Amygdala (tissue), 56 donors: ENCODE measurements at regions not wholly inside any gene's neighbourhood (a gene's known extent, or its start where the extent isn't known, plus 50 kb on each side); places are given as distances from the start of the nearest gene placed in this dataset.

Experiments used
- DNase-seq, 56 donors: peaks; one replicate each; lab custom pipeline; 2025; lab: John Stamatoyannopoulos, UW

DNA sequence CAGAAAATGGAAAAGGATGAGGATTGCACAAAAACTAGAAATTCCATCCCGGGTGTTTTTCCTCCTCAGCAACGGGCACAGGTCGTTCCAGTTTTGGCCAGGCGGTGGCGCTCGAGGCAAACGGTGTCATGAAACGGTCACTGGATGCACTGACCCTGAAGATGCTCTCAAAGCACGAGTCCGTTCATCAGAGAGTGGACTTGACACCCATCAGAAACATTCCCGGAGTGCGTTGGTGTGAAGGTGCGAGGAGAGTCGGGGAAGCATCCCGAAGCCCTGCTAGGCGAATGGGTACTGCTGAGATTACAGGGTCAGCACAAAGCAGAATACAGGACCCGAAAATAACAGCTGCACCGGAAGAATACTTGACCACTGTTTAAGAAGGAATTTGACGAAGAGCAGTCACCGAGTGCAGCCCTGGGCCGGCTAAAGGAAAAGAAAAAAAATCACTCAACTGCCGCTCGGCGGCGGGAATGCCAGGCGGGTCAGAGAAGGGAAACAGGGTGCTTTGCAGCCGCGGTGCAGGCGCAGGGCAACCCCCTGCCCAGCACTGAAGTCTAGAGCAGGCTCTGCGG lies 71.7 kb upstream of the ETS2 start:
- DNase-seq = peak in 52 of 56 donors; percentile 7 to 90 (median 56)

DNA sequence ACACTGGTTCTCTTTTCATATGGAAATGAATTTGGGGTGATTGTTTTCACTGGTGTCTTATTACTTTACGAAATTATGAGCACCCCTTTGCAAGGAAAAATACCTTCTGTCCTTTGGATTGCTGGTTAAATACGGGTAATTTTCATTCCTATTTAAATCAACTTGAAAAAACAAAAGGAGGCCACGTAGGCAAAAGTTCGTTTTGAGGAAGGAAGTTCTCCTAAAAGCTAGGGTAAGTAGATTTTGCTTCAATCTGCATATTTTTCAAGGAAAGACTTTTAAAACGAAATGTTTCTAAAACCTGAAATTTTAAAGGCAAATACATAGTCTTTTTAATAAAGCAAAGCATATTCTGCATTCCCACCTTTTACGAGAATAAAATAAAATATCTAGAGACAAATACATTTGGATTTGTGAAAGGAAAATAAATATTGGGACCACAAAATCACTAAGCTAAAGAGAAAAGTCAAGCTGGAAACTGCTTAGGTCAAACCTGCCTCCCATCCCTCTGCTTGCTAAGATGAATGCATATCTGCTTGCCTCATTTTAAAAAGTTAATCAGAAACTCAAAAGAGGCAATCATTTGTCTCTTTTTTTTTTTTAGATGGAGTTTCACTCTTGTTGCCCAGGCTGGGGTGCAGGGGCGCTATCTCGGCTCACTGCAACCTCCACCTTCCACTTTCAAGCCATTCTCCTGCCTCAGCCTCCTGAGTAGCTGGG lies 70.9 kb upstream of the ETS2 start:
- DNase-seq = no peak

- no peak for DNase-seq
These were observed 70.0 kb upstream of the ETS2 start for GRCh38 chr21:38735626-38736206.

- no peak for DNase-seq
These were observed 65.6 kb upstream of the ETS2 start for GRCh38 chr21:38740090-38740489.

- DNase-seq = no peak
These were observed 64.4 kb upstream of the ETS2 start for GRCh38 chr21:38741092-38741949.

GRCh38 chr21:38741950-38742256 lies 63.8 kb upstream of the ETS2 start:
- DNase-seq = no peak

GRCh38 chr21:38742580-38743260 lies 63.0 kb upstream of the ETS2 start:
- DNase-seq = no peak

DNA sequence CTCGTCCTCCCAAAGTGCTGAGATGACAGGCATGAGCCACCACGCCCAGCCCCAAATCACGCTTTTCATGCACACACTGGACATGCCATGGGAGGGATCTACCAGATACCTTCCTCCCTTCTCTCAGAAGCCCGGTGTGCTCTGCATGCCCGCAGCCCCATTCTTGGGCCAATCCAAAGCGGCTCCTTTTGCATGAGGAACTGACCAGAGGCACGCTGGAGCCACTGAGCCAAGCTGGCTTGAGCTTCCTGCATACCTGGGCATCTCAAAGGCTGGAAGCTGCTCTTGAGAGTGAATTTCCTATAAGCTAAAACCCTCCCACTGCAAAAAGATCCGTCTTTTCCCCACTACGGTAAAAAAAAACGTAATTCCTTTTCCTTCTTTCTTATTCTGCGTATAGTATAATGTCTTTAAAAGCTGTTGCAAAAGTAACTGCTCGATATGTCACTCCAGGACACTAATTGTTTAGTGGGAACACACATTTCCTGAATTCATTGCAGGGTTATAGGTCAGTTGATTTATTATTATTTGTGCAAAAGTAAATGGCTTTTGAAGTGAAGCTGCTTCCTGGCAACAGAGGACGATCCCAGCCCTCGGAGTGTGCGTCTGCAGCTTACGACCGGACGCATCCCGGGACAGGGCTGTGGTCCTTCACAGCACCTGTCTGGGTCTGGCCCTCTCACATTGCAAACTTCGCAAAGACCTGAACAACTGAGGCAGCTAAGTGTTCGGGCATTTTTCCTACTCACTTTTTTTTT lies 61.8 kb upstream of the ETS2 start:
- DNase-seq = no peak

GRCh38 chr21:38744861-38745260 lies 60.9 kb upstream of the ETS2 start:
- no peak for DNase-seq

DNA sequence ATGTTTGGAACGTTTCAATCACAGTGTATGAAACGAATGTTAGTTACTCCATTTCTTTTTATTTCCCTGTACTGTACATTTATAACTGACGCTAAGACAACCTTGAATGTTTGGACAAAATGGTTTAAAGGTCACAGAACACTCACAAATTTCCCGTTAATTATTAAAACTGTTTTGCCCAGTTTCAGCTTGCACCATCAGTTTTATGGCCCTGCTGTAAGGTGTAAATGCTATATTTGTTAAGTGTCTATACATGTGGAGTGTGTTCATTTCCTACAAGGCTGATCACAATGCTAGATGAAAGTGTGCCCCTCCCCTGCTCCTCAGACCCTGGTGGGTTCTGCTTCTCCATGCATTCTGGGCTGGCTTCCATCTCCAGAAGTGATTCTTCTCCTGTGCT lies 57.9 kb upstream of the ETS2 start:
- DNase-seq = no peak

- DNase-seq = peak in 8 of 56 donors; percentile 4 to 39 (median 10)
These were observed 54.2 kb upstream of the ETS2 start for GRCh38 chr21:38751379-38752050.

DNA sequence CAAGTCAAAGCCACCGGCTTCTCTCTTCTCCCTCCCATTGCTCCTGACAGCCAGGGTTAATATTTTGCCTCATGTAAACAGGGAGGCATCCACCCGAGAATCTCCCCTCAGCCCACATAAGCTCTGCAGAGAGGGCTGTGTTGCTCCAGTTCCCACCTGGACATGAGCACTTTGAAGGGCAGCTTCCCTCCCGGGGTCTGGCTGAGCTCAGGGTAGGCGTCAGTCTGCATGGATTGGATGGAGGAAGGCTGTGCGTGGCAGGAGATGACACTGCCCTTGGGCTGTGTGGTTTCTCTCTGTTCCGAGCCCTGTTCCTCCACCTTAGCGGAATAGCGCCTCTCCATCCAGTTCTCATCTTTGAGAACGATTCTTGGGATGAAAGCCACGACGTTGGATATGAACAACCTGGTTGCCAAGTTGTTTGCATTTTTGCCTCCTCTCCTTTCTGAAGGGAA lies 53.7 kb upstream of the ETS2 start:
- no peak for DNase-seq

DNA sequence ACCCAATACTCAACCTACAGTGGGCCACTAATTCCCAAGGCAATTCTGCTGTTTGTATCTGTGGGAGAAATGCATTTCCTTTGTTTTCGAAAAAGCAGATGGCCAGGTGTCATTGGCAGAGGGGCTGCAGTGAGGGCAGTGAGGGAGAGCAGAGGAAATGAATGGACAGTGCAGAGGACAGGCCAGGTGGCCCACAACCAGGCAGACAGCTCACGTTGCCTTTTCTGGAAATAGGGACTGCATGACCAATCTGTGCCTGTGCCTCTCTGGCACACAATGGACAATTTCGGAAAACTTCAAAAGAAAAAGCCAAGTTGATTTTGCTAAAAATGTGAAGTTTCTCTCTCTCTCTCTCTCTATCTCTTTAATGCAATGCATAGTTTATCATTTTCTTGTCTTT lies 52.6 kb upstream of the ETS2 start:
- DNase-seq = no peak

- no peak for DNase-seq
These were observed 52.2 kb upstream of the ETS2 start for GRCh38 chr21:38753557-38753971.
